Smooth muscle cell (in vitro differentiated cells): ENCODE measurements at regions not wholly inside any gene's neighbourhood (a gene's known extent, or its start where the extent isn't known, plus 50 kb on each side); places are given as distances from the start of the nearest gene placed in this dataset.

ENCODE experiments used
- DNase-seq: peaks from one replicate; lab custom pipeline; 2025; ENCODE audit not compliant: unreplicated experiment; lab: John Stamatoyannopoulos, UW
- H2AFZ ChIP-seq: fragments of 200-600 bp; sonication (generic); 2 replicates; pipeline ENCODE4 v1.6.0; 2016; ENCODE audit warnings: antibody characterized with exemption, low read depth, mild to moderate bottlenecking
- H3F3A ChIP-seq: fragments of 200-600 bp; sonication (generic); 2 replicates; pipeline ENCODE4 v1.6.0; 2017; ENCODE audit warnings: antibody characterized with exemption, low read depth
- H3K27ac ChIP-seq: fragments of 200-600 bp; sonication (generic); 2 replicates; pipeline ENCODE4 v1.5.1; 2016; ENCODE audit warnings: low read depth, mild to moderate bottlenecking
- H3K27me3 ChIP-seq: fragments of 200-600 bp; sonication (generic); 2 replicates; pipeline ENCODE4 v1.6.1; 2016; ENCODE audit warnings: low read depth, mild to moderate bottlenecking
- H3K36me3 ChIP-seq: fragments of 200-600 bp; sonication (generic); 2 replicates; pipeline ENCODE4 v1.5.1; 2016; ENCODE audit warnings: low read depth
- H3K4me1 ChIP-seq: fragments of 200-600 bp; sonication (generic); 2 replicates; pipeline ENCODE4 v1.5.1; 2016; ENCODE audit warnings: low read depth
- H3K4me2 ChIP-seq: fragments of 200-600 bp; sonication (generic); 2 replicates; pipeline ENCODE4 v1.6.0; 2016; ENCODE audit warnings: mild to moderate bottlenecking
- H3K4me3 ChIP-seq: fragments of 200-600 bp; sonication (generic); 2 replicates; pipeline ENCODE4 v1.5.1; 2016; ENCODE audit warnings: mild to moderate bottlenecking
- H3K79me2 ChIP-seq: fragments of 200-600 bp; sonication (generic); 2 replicates; pipeline ENCODE4 v1.6.0; 2016; ENCODE audit warnings: low read depth, mild to moderate bottlenecking
- H3K9ac ChIP-seq: fragments of 200-600 bp; sonication (generic); 2 replicates; pipeline ENCODE4 v1.6.0; 2016; ENCODE audit warnings: low read depth
- H3K9me3 ChIP-seq: fragments of 200-600 bp; sonication (generic); replicated peaks from 2 replicates; pipeline ENCODE4 v1.5.1; 2016; ENCODE audit warnings: low read depth
- H4K20me1 ChIP-seq: fragments of 200-600 bp; sonication (generic); 2 replicates; pipeline ENCODE4 v1.6.0; 2016; ENCODE audit warnings: low read depth
- WGBS: methylation state at CpG from one replicate; pipeline ENCODE4 v1.1.7; 2016; ENCODE audit warnings: low lambda C conversion rate; 5-methylcytosine and 5-hydroxymethylcytosine counted together
- TF ChIP-seq, protein P1 (sequence below): fragments of 200-600 bp; sonication (generic); IDR thresholded peaks from 2 replicates; pipeline ENCODE4 v1.5.1; 2017; ENCODE audit warnings: borderline replicate concordance, mild to moderate bottlenecking, antibody characterized with exemption; ENCODE audit not compliant: insufficient read depth, poor library complexity, severe bottlenecking

DNA sequence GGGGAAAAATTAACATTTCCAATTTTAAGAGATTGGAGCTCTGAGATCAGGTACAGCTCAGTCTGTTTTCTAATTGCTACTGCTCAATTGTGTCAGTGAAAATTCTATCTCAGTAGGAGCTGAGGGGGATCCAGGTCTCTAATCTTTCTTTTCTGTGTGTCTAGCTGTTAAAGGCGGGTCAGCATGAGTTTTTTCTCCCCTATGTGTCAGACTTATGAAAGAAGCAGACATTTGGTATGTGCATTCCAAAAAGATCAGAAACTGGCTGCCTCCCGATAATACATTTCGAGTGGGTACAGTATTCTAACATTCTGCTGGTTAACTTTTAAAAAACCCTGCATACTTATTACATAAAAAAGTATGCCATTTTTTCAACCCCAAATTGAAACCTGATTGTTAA, 72.4 kb downstream of the PCDH7 start:
- TF ChIP-seq, protein P1, sequence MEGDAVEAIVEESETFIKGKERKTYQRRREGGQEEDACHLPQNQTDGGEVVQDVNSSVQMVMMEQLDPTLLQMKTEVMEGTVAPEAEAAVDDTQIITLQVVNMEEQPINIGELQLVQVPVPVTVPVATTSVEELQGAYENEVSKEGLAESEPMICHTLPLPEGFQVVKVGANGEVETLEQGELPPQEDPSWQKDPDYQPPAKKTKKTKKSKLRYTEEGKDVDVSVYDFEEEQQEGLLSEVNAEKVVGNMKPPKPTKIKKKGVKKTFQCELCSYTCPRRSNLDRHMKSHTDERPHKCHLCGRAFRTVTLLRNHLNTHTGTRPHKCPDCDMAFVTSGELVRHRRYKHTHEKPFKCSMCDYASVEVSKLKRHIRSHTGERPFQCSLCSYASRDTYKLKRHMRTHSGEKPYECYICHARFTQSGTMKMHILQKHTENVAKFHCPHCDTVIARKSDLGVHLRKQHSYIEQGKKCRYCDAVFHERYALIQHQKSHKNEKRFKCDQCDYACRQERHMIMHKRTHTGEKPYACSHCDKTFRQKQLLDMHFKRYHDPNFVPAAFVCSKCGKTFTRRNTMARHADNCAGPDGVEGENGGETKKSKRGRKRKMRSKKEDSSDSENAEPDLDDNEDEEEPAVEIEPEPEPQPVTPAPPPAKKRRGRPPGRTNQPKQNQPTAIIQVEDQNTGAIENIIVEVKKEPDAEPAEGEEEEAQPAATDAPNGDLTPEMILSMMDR = no peak
- Histone ChIP-seq H3K4me3 (no peak overlapping the region), H3K27me3 (no peaks in the 10 kb centered on the region), H3F3A (no peaks in the 10 kb centered on the region), H3K4me2 (no peak overlapping the region), H3K79me2 (no peaks in the 10 kb centered on the region), H3K9ac (no peak overlapping the region), H3K27ac (no peak overlapping the region), H3K9me3 (no peaks in the 10 kb centered on the region), H3K36me3 (no peaks in the 10 kb centered on the region), H2AFZ (no peak overlapping the region), H3K4me1 (peaks cover 15% of the 10 kb centered on the region), H4K20me1 (no peaks in the 10 kb centered on the region)
- WGBS = 67% methylated on average over 3 of the region's 3 CpGs
- no peak for DNase-seq

DNA sequence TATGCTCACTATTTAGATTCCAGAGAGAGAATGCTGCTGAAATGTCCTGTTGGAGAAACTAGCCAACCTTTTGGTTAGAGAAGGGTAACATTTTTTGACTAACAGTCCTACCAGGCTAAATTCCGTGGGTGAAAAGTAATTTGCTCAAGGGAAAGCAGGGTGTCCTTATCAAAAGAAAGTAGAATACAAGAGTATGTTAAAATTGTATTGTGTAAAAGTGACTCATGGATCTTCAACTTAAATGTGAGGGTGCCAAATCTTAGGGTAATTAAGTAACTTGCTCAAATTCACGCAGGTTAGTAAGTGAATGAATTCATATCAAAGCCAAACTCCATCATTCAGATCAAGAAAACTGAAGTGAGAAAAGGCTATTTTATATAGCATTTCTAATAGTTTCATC, 81.7 kb downstream of the PCDH7 start:
- DNase-seq = no peak
- H3F3A ChIP-seq = no peaks in the 10 kb centered on the region
- H3K27ac ChIP-seq = no peak overlapping the region
- no peaks in the 10 kb centered on the region for H3K4me1 ChIP-seq
- H3K9ac ChIP-seq = no peak overlapping the region
- no peak overlapping the region for H3K4me2 ChIP-seq
- H3K4me3 ChIP-seq = no peak overlapping the region
- WGBS = 90% methylated on average over 2 of the region's 2 CpGs
- no peak overlapping the region for H2AFZ ChIP-seq
- TF ChIP-seq, protein P1 = no peak
- H3K79me2 ChIP-seq = no peaks in the 10 kb centered on the region
- no peaks in the 10 kb centered on the region for H3K27me3 ChIP-seq
- no peaks in the 10 kb centered on the region for H4K20me1 ChIP-seq
- H3K36me3 ChIP-seq = no peaks in the 10 kb centered on the region
- H3K9me3 ChIP-seq = no peaks in the 10 kb centered on the region

DNA sequence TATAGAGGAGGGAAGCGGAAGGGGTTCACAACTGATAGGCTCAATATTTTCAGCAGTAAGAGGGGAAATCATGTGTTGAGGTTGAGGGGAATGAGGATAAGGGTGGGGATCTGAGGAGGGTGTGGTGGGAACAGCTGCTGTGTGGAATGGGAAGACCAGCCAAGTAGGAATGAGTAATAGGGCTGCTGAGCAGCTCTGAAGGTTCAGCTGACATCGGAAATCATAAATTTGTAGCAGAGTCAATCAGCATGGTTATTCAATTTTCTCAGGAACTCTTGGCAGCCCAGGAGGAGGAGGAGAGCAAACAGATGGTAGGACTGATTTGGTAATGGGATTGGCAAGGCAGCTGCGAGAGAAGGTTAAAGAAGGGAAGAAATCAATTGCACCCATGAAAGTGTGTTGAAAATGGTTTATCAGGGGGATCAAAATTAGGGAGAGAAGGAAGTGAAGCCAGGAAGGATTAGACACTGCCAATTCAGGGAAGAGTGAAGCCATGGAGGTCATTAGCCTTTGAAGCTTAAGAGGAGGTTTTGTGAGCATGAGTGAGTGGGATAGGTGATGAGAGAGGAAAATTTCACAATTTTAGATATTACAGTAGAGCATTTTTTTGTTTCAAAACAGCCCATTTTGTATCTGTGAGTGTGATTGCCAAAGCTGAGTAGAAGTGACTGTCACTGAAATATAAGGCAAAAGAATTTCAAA, 82.6 kb downstream of the PCDH7 start:
- H3K4me2 ChIP-seq = no peak overlapping the region
- H3K4me1 ChIP-seq = no peaks in the 10 kb centered on the region
- TF ChIP-seq, protein P1 = no peak
- no peak overlapping the region for H3K4me3 ChIP-seq
- no peak for DNase-seq
- H2AFZ ChIP-seq = no peak overlapping the region
- no peaks in the 10 kb centered on the region for H4K20me1 ChIP-seq
- no peaks in the 10 kb centered on the region for H3K79me2 ChIP-seq
- no peaks in the 10 kb centered on the region for H3K36me3 ChIP-seq
- H3F3A ChIP-seq = no peaks in the 10 kb centered on the region
- no peaks in the 10 kb centered on the region for H3K9me3 ChIP-seq
- no peaks in the 10 kb centered on the region for H3K27me3 ChIP-seq
- no peak overlapping the region for H3K9ac ChIP-seq
- 97% methylated on average over 3 of the region's 3 CpGs for WGBS
- no peak overlapping the region for H3K27ac ChIP-seq

DNA sequence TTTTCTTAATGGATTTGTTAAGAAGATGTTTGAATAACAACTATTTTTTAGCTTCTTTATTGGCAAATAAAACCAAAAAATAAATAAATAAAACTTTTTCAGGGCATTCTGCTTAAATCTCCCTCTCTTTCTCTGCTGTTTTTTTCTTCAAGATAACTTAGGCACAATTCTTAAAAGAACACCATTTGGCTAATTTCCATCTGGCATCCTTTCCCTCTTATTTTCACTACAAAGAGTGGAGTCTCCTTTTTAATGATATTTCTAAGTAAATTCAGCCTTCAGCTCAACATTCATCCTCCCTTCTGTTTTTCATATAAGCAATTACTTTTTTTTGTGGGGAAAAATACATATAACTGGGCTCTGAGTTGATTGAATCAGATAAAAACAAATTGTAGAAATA, 88.1 kb downstream of the PCDH7 start:
- Histone ChIP-seq H3K4me2 (no peak overlapping the region), H3K27me3 (no peaks in the 10 kb centered on the region), H3F3A (no peaks in the 10 kb centered on the region), H3K36me3 (no peaks in the 10 kb centered on the region), H3K9ac (no peak overlapping the region), H2AFZ (no peak overlapping the region), H3K79me2 (no peaks in the 10 kb centered on the region), H3K4me3 (no peak overlapping the region), H3K27ac (no peak overlapping the region), H3K4me1 (no peaks in the 10 kb centered on the region), H4K20me1 (no peaks in the 10 kb centered on the region), H3K9me3 (no peaks in the 10 kb centered on the region)
- no peak for DNase-seq
- TF ChIP-seq, protein P1 = no peak
